ENCODE measurements at regions not wholly inside any gene's neighbourhood (a gene's known extent, or its start where the extent isn't known, plus 50 kb on each side); places are given as distances from the start of the nearest gene placed in this dataset.

- H3K9me3 ChIP-seq (ENCODE audit: control extremely low read depth in 1 of 5, control insufficient read depth in 4 of 5, insufficient read depth in 2 of 5, low read depth in 1 of 5, low read length in 4 of 5) = no peaks in the 10 kb centered on the region
- WGBS (ENCODE audit: insufficient coverage) = no CpG with 5 or more reads among the region's 3 CpGs
- no peak overlapping the region for H3K4me3 ChIP-seq (ENCODE audit: control insufficient read depth in 1 of 7, extremely low read depth in 1 of 7, insufficient read depth in 4 of 7, low read depth in 2 of 7, low read length in 6 of 7)
- no peaks in the 10 kb centered on the region for H3K36me3 ChIP-seq (ENCODE audit: control insufficient read depth in 4 of 4, insufficient read depth in 4 of 4, low read length in 3 of 4)
- ChIA-PET POLR2A (no interaction called here), CTCF (interaction anchor here (1.0 to 2.2 kb wide), 3 partner anchors 23 to 104 kb away, joined by 3 to 6 read pairs (median 3); no protein-coding TSS in a partner anchor)
- no peak for DNase-seq
- H3K4me1 ChIP-seq (ENCODE audit: control extremely low read depth in 1 of 4, control insufficient read depth in 4 of 4, insufficient read depth in 4 of 4, low read length in 3 of 4) = peaks cover 0 to 21% (median 19%) of the 10 kb centered on the region in 4 experiments
- H3K27ac ChIP-seq (ENCODE audit: insufficient read depth in 1 of 2, low read depth in 1 of 2, low read length in 2 of 2, poor library complexity in 1 of 2, severe bottlenecking in 2 of 2) = no peak overlapping the region
- H3K27me3 ChIP-seq (replicated peaks in 2 of 5; ENCODE audit: control insufficient read depth in 4 of 5, insufficient read depth in 5 of 5, low read length in 4 of 5) = no peaks in the 10 kb centered on the region
Observed at GRCh38 chr7:32253299-32253698, 183.1 kb upstream of the PDE1C start.

- ChIA-PET CTCF (interaction anchor here (1.6 to 2.6 kb wide), 2 partner anchors 10 to 41 kb away, joined by 7 to 13 read pairs; no protein-coding TSS in a partner anchor), POLR2A (no interaction called here)
- no peak overlapping the region for H3K4me3 ChIP-seq (ENCODE audit: control insufficient read depth in 1 of 7, extremely low read depth in 1 of 7, insufficient read depth in 4 of 7, low read depth in 2 of 7, low read length in 6 of 7)
- H3K9me3 ChIP-seq (ENCODE audit: control extremely low read depth in 1 of 5, control insufficient read depth in 4 of 5, insufficient read depth in 2 of 5, low read depth in 1 of 5, low read length in 4 of 5) = no peaks in the 10 kb centered on the region
- DNase-seq = no peak
- no peak overlapping the region for H3K27ac ChIP-seq (ENCODE audit: insufficient read depth in 1 of 2, low read depth in 1 of 2, low read length in 2 of 2, poor library complexity in 1 of 2, severe bottlenecking in 2 of 2)
- no peaks in the 10 kb centered on the region for H3K27me3 ChIP-seq (replicated peaks in 2 of 5; ENCODE audit: control insufficient read depth in 4 of 5, insufficient read depth in 5 of 5, low read length in 4 of 5)
- H3K36me3 ChIP-seq (ENCODE audit: control insufficient read depth in 4 of 4, insufficient read depth in 4 of 4, low read length in 3 of 4) = no peaks in the 10 kb centered on the region
- H3K4me1 ChIP-seq (ENCODE audit: control extremely low read depth in 1 of 4, control insufficient read depth in 4 of 4, insufficient read depth in 4 of 4, low read length in 3 of 4) = peaks cover 0 to 19% (median 15%) of the 10 kb centered on the region in 4 experiments
Observed at GRCh38 chr7:32251659-32252058, 181.5 kb upstream of the PDE1C start.

DNA sequence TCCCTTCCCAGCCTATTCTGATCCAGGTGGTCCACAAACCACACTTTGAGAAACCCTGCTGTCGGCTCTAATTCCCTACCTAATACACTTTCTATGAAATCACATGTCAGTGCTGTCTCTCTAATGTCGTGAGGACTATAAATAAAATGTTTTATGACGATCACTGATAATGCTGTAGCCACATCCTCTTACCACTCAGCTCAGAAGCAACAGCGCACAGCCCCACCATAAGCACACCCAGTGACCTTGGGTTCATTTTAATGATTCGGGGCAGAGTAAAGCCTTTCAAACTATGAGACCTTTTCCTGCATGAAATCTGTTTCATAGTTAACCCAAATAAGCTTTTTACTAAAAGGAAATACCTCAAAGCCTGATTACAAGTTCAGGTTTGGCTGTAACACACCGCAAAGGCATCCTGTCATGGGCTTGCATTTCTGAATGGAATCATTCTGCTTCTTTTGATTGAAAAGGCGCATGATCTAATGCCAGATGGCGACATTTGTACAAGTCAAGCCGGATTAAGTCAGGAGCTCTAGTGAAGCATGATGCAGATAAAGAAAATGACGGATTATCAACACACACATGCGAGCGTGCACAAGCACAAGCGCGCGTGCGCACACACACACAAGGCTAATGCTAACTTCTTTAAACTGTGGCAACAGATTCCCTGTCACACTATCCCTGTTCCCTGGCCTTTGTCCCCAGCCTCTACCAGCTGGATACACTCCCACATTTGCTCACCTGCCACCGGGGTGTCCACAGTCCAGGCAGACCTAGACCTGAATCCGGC lies 180.5 kb upstream of the PDE1C start:
- POLR2A ChIA-PET = interaction anchor here (0.5 to 1.0 kb wide), 2 partner anchors 23 to 47 kb away, joined by 3 to 4 read pairs; no protein-coding TSS in a partner anchor
- Histone ChIP-seq H3K4me3 (ENCODE audit: control insufficient read depth in 1 of 7, extremely low read depth in 1 of 7, insufficient read depth in 4 of 7, low read depth in 2 of 7, low read length in 6 of 7) (peak overlapping the region in 4 of 7 experiments; percentile 2 to 29 (median 10)), H3K36me3 (ENCODE audit: control insufficient read depth in 4 of 4, insufficient read depth in 4 of 4, low read length in 3 of 4) (no peaks in the 10 kb centered on the region), H3K27me3 (replicated peaks in 2 of 5; ENCODE audit: control insufficient read depth in 4 of 5, insufficient read depth in 5 of 5, low read length in 4 of 5) (no peaks in the 10 kb centered on the region), H3K4me1 (ENCODE audit: control extremely low read depth in 1 of 4, control insufficient read depth in 4 of 4, insufficient read depth in 4 of 4, low read length in 3 of 4) (peaks cover 0 to 19% (median 15%) of the 10 kb centered on the region in 4 experiments), H3K9me3 (ENCODE audit: control extremely low read depth in 1 of 5, control insufficient read depth in 4 of 5, insufficient read depth in 2 of 5, low read depth in 1 of 5, low read length in 4 of 5) (no peaks in the 10 kb centered on the region), H3K27ac (ENCODE audit: insufficient read depth in 1 of 2, low read depth in 1 of 2, low read length in 2 of 2, poor library complexity in 1 of 2, severe bottlenecking in 2 of 2) (no peak overlapping the region)
- WGBS (ENCODE audit: insufficient coverage) = 40% methylated on average over 14 of the region's 18 CpGs
- peak; percentile 50 to 89 (median 80) for DNase-seq
- CTCF ChIA-PET = interaction anchor here (1.6 to 2.6 kb wide), 2 partner anchors 11 to 40 kb away, joined by 7 to 13 read pairs; no protein-coding TSS in a partner anchor

GRCh38 chr7:32250003-32250402 lies 179.8 kb upstream of the PDE1C start:
- H3K27me3 ChIP-seq (replicated peaks in 2 of 5; ENCODE audit: control insufficient read depth in 4 of 5, insufficient read depth in 5 of 5, low read length in 4 of 5) = no peaks in the 10 kb centered on the region
- CTCF ChIA-PET = interaction anchor here (1.6 to 2.6 kb wide), 2 partner anchors 11 to 40 kb away, joined by 7 to 13 read pairs; no protein-coding TSS in a partner anchor
- peaks cover 0 to 17% (median 14%) of the 10 kb centered on the region in 4 experiments for H3K4me1 ChIP-seq (ENCODE audit: control extremely low read depth in 1 of 4, control insufficient read depth in 4 of 4, insufficient read depth in 4 of 4, low read length in 3 of 4)
- peak overlapping the region in 2 of 7 experiments; percentile 9 to 29 for H3K4me3 ChIP-seq (ENCODE audit: control insufficient read depth in 1 of 7, extremely low read depth in 1 of 7, insufficient read depth in 4 of 7, low read depth in 2 of 7, low read length in 6 of 7)
- DNase-seq = no peak
- no peaks in the 10 kb centered on the region for H3K36me3 ChIP-seq (ENCODE audit: control insufficient read depth in 4 of 4, insufficient read depth in 4 of 4, low read length in 3 of 4)
- POLR2A ChIA-PET = interaction anchor here (1.0 kb wide), 1 partner anchor 48 kb away, joined by 4 read pairs; no protein-coding TSS in a partner anchor
- WGBS (ENCODE audit: insufficient coverage) = 90% methylated on average over 2 of the region's 2 CpGs
- no peak overlapping the region for H3K27ac ChIP-seq (ENCODE audit: insufficient read depth in 1 of 2, low read depth in 1 of 2, low read length in 2 of 2, poor library complexity in 1 of 2, severe bottlenecking in 2 of 2)
- H3K9me3 ChIP-seq (ENCODE audit: control extremely low read depth in 1 of 5, control insufficient read depth in 4 of 5, insufficient read depth in 2 of 5, low read depth in 1 of 5, low read length in 4 of 5) = no peaks in the 10 kb centered on the region

GRCh38 chr7:32248522-32248921 lies 178.3 kb upstream of the PDE1C start:
- Histone ChIP-seq H3K4me3 (ENCODE audit: control insufficient read depth in 1 of 7, extremely low read depth in 1 of 7, insufficient read depth in 4 of 7, low read depth in 2 of 7, low read length in 6 of 7) (no peak overlapping the region), H3K27ac (ENCODE audit: insufficient read depth in 1 of 2, low read depth in 1 of 2, low read length in 2 of 2, poor library complexity in 1 of 2, severe bottlenecking in 2 of 2) (no peak overlapping the region), H3K9me3 (ENCODE audit: control extremely low read depth in 1 of 5, control insufficient read depth in 4 of 5, insufficient read depth in 2 of 5, low read depth in 1 of 5, low read length in 4 of 5) (no peaks in the 10 kb centered on the region), H3K4me1 (ENCODE audit: control extremely low read depth in 1 of 4, control insufficient read depth in 4 of 4, insufficient read depth in 4 of 4, low read length in 3 of 4) (peaks cover 0 to 17% (median 14%) of the 10 kb centered on the region in 4 experiments), H3K27me3 (replicated peaks in 2 of 5; ENCODE audit: control insufficient read depth in 4 of 5, insufficient read depth in 5 of 5, low read length in 4 of 5) (peaks cover 0 to 1% (median 0%) of the 10 kb centered on the region in 5 experiments), H3K36me3 (ENCODE audit: control insufficient read depth in 4 of 4, insufficient read depth in 4 of 4, low read length in 3 of 4) (no peaks in the 10 kb centered on the region)
- ChIA-PET CTCF (no interaction called here), POLR2A (no interaction called here)
- 76% methylated on average over 2 of the region's 2 CpGs for WGBS (ENCODE audit: insufficient coverage)
- DNase-seq = no peak

- CTCF ChIA-PET = interaction anchor here (0.6 to 1.7 kb wide), 3 partner anchors 12 to 79 kb away, joined by 3 to 4 read pairs (median 3); no protein-coding TSS in a partner anchor
Observed at GRCh38 chr7:32244806-32245345, 174.7 kb upstream of the PDE1C start.

More at GRCh38 chr7:32244806-32245345, 174.7 kb upstream of the PDE1C start:
- DNase-seq = no peak
- H3K4me3 ChIP-seq (ENCODE audit: control insufficient read depth in 1 of 7, extremely low read depth in 1 of 7, insufficient read depth in 4 of 7, low read depth in 2 of 7, low read length in 6 of 7) = no peak overlapping the region
- H3K27ac ChIP-seq (ENCODE audit: insufficient read depth in 1 of 2, low read depth in 1 of 2, low read length in 2 of 2, poor library complexity in 1 of 2, severe bottlenecking in 2 of 2) = no peak overlapping the region
- 96% methylated on average over 4 of the region's 4 CpGs for WGBS (ENCODE audit: insufficient coverage)
- peaks cover 0 to 2% (median under 1%) of the 10 kb centered on the region in 4 experiments for H3K4me1 ChIP-seq (ENCODE audit: control extremely low read depth in 1 of 4, control insufficient read depth in 4 of 4, insufficient read depth in 4 of 4, low read length in 3 of 4)
- POLR2A ChIA-PET = no interaction called here
- peaks cover 0 to 1% (median 0%) of the 10 kb centered on the region in 5 experiments for H3K27me3 ChIP-seq (replicated peaks in 2 of 5; ENCODE audit: control insufficient read depth in 4 of 5, insufficient read depth in 5 of 5, low read length in 4 of 5)
- no peaks in the 10 kb centered on the region for H3K36me3 ChIP-seq (ENCODE audit: control insufficient read depth in 4 of 4, insufficient read depth in 4 of 4, low read length in 3 of 4)
- no peaks in the 10 kb centered on the region for H3K9me3 ChIP-seq (ENCODE audit: control extremely low read depth in 1 of 5, control insufficient read depth in 4 of 5, insufficient read depth in 2 of 5, low read depth in 1 of 5, low read length in 4 of 5)

Measured in common myeloid progenitor, CD34-positive (primary cell).